ENCODE measurements at regions not wholly inside any gene's neighbourhood (a gene's known extent, or its start where the extent isn't known, plus 50 kb on each side); places are given as distances from the start of the nearest gene placed in this dataset.

- no peak for TF ChIP-seq POLR2A (IDR thresholded peaks at IDR 0.05; ENCODE audit: low read depth)
- no peak for TF ChIP-seq POLR2AphosphoS5 (IDR thresholded peaks at IDR 0.05)
- TF ChIP-seq, protein P1, sequence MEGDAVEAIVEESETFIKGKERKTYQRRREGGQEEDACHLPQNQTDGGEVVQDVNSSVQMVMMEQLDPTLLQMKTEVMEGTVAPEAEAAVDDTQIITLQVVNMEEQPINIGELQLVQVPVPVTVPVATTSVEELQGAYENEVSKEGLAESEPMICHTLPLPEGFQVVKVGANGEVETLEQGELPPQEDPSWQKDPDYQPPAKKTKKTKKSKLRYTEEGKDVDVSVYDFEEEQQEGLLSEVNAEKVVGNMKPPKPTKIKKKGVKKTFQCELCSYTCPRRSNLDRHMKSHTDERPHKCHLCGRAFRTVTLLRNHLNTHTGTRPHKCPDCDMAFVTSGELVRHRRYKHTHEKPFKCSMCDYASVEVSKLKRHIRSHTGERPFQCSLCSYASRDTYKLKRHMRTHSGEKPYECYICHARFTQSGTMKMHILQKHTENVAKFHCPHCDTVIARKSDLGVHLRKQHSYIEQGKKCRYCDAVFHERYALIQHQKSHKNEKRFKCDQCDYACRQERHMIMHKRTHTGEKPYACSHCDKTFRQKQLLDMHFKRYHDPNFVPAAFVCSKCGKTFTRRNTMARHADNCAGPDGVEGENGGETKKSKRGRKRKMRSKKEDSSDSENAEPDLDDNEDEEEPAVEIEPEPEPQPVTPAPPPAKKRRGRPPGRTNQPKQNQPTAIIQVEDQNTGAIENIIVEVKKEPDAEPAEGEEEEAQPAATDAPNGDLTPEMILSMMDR (IDR thresholded peaks at IDR 0.05): no peak
These were observed 117.6 kb upstream of the PLEKHG7 start for GRCh38 chr12:92585115-92585727.
